Cardiac muscle cell (in vitro differentiated cells and primary cell): ENCODE measurements at regions not wholly inside any gene's neighbourhood (a gene's known extent, or its start where the extent isn't known, plus 50 kb on each side); places are given as distances from the start of the nearest gene placed in this dataset.
"Not testable (repeated sequence)": the region's sequence is repeated elsewhere in the genome, so short reads cannot be mapped to it uniquely, and the experiment has no call there.

Experiments used
- DNase-seq, 2 donors: peaks; one replicate each; pipeline versions ENCODE4 v3.0.0 to v3.0.0-alpha.2; 2010 to 2017; ENCODE audit warnings: low read depth in 1 of 2, low spot score in 1 of 2
- H3K27ac ChIP-seq: fragments of 200-600 bp; sonication (generic); 2 replicates; pipeline ENCODE4 v1.5.1; 2016
- H3K27me3 ChIP-seq: fragments of 200-600 bp; sonication (generic); 2 replicates; pipeline ENCODE4 v1.6.0; 2016; ENCODE audit warnings: control low read depth
- H3K36me3 ChIP-seq: fragments of 200-600 bp; sonication (generic); 2 replicates; pipeline ENCODE4 v1.5.1; 2016; ENCODE audit warnings: control low read depth
- H3K4me1 ChIP-seq: fragments of 200-600 bp; sonication (generic); 2 replicates; pipeline ENCODE4 v1.8.1; 2017; ENCODE audit warnings: low read depth, mild to moderate bottlenecking, mixed run types
- H3K4me3 ChIP-seq: fragments of 200-600 bp; sonication (generic); 2 replicates; pipeline ENCODE4 v1.5.1; 2016; ENCODE audit warnings: mild to moderate bottlenecking
- H3K9me3 ChIP-seq: fragments of 200-600 bp; sonication (generic); 2 replicates; pipeline ENCODE4 v1.5.1; 2017; ENCODE audit warnings: low read depth, mild to moderate bottlenecking, control low read depth
- CTCF ChIP-seq: IDR thresholded peaks from 2 replicates; pipeline ENCODE4 v1.5.1; 2012; ENCODE audit warnings: low read depth, mild to moderate bottlenecking, low read length

- no peaks in the 10 kb centered on the region for H3K27me3 ChIP-seq
- no peak overlapping the region for H3K4me3 ChIP-seq
- peak overlapping the region; percentile 53 for H3K27ac ChIP-seq
- no peak for TF ChIP-seq CTCF
- peaks cover 19% of the 10 kb centered on the region for H3K4me1 ChIP-seq
- no peaks in the 10 kb centered on the region for H3K36me3 ChIP-seq
- H3K9me3 ChIP-seq, result no peaks in the 10 kb centered on the region
- DNase-seq, result peak in 1 of 2 donors; percentile 46
Measured at GRCh38 chr4:12445711-12446235, 1017.1 kb upstream of the HS3ST1 start.

DNA sequence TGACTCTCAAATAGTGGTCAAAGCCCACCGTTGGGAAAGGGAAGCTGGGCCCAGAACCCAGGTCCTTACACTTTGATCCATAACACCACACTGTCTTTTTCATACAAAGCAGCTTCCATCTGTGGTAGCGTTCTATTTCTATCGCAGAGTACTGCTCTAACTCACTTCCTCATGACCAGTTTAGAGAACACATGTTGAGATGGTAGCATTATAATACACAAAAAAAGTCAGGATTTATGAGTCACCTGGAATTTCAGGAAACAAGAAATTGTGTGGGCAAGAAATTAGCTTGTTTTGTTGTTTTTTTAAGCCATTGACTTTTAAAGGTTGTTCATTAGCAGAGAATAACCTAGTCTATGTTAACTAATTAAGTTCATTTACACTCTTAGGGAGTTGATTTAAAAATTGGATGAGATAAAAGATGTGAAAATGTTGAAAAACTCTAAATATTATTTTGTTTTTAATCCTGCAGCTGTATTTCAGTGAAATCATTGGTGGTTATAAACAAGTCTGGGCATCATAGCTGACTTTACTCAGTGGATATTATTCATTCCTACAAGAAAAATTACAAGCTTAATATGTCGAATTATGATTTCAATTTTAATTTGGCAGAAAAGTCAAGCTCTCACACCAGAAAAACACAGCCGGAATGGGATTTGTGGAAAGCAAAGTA is 1011.1 kb upstream of the HS3ST1 start:
- peak in 1 of 2 donors; percentile 17 for DNase-seq
- H3K36me3 ChIP-seq, result no peaks in the 10 kb centered on the region

DNA sequence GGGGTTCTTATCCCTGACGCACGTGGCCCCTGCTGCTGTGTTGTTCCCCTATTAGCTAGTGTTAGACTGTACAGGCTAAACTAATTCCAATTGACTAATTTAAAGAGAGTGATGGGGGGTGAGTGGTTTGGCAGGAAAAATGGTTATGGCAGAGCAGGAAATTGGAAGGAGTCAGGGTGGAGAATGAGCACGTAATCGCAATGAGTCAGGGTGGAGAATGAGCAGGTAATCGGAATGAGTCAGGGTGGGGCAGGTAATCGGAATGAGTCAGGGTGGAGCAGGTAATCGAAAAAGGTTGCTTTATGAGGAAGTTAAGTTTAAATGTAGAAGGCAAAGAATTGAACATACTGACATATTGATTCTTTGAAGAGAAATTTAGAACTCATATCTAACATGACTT is 1002.6 kb upstream of the HS3ST1 start:
- not testable (repeated sequence) for H3K4me1 ChIP-seq, H3K27me3 ChIP-seq, H3K9me3 ChIP-seq, DNase-seq, H3K36me3 ChIP-seq, H3K27ac ChIP-seq, H3K4me3 ChIP-seq

More for the DNA sequence above, 1011.1 kb upstream of the HS3ST1 start:
- no peaks in the 10 kb centered on the region for H3K27me3 ChIP-seq
- H3K9me3 ChIP-seq, result no peaks in the 10 kb centered on the region
- no peaks in the 10 kb centered on the region for H3K4me1 ChIP-seq
- no peak for TF ChIP-seq CTCF
- no peak overlapping the region for H3K4me3 ChIP-seq
- no peak overlapping the region for H3K27ac ChIP-seq

DNA sequence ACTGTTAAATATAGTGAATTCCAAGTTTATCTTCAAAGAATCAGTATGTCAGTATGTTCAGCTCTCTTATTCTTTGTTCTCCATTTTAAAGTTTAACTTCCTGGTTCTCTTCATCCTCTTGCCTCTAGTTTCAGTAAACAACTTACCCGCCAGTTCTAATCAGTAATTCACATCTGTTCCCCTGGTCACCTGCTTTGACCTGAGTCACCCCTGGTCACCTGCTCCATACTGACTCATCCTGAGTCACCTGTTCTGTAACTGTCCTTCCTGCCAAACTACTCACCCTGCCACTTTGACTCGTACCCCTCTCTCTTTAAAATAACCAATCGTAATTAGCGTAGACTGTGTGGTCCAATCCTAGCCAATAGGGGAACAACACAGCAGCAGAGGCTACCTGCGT is 992.7 kb upstream of the HS3ST1 start:
- no peak for TF ChIP-seq CTCF
- no peak for DNase-seq
- Histone ChIP-seq H3K27ac (no peak overlapping the region), H3K27me3 (no peaks in the 10 kb centered on the region), H3K36me3 (no peaks in the 10 kb centered on the region), H3K4me3 (no peak overlapping the region), H3K4me1 (peaks cover 5% of the 10 kb centered on the region), H3K9me3 (no peaks in the 10 kb centered on the region)

DNA sequence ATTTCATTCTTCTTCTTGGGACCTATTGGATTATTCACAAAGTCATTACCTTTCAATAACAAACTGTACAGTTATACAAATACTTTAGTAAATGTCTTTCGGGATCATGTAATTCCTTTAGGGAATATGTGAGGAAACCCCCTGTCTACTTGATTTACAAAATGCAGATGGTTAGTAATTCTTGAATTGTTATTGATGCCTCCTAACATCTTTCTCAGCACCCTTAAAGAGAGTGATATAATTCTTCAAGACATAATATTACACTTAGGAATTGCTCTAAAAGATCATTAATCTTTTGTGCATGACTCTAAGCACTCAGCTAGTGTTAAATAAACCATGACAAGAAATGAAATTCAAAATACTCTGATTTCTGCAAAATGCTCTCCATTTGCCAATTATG is 988.1 kb upstream of the HS3ST1 start:
- no peak for DNase-seq
- H3K9me3 ChIP-seq, result no peaks in the 10 kb centered on the region
- H3K27ac ChIP-seq, result no peak overlapping the region

More for the DNA sequence above, 988.1 kb upstream of the HS3ST1 start:
- Histone ChIP-seq H3K4me1 (peaks cover 14% of the 10 kb centered on the region), H3K4me3 (no peak overlapping the region), H3K27me3 (no peaks in the 10 kb centered on the region), H3K36me3 (no peaks in the 10 kb centered on the region)
- no peak for TF ChIP-seq CTCF
